ENCODE measurements at regions not wholly inside any gene's neighbourhood (a gene's known extent, or its start where the extent isn't known, plus 50 kb on each side); places are given as distances from the start of the nearest gene placed in this dataset.

DNA sequence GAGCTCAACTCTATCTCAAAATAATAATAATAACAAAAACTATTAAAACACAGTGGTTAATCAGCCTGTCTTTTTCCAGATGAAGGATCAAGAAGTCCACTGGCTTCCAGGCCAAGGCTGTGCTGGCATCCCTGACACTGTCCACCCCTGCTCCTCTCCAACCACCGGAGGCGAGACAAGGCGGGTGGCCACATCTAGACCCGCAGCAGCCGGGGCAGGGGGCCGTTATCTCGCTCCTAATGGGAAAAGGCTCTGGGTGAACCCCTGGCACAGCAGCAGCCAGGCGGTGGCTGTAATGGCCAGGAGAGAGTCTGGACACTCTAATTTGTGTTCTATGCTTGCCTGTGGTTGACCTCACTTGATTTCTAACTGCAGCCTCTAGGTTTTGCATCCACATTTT lies 158.0 kb upstream of the SOX1 start:
- CTCF ChIA-PET = no interaction called here
- Histone ChIP-seq H3K9me3 (no peaks in the 10 kb centered on the region), H3K9ac (no peak overlapping the region), H3K36me3 (replicated peaks in 1 of 2; ENCODE audit: control insufficient read depth in 1 of 2, insufficient read depth in 2 of 2, low read length in 1 of 2) (no peaks in the 10 kb centered on the region), H3K27me3 (ENCODE audit: insufficient read depth) (no peaks in the 10 kb centered on the region; the same call in 1 of the 2 replicates), H3K4me1 (ENCODE audit: control insufficient read depth in 1 of 2, insufficient read depth in 2 of 2, low read depth in 1 of 2, low read length in 1 of 2) (no peaks in the 10 kb centered on the region), H3K4me2 (no peak overlapping the region), H3K79me2 (ENCODE audit: insufficient read depth) (no peaks in the 10 kb centered on the region), H2AFZ (ENCODE audit: low read depth) (no peak overlapping the region), H4K20me1 (ENCODE audit: insufficient read depth) (no peaks in the 10 kb centered on the region), H3F3A (replicated peaks; ENCODE audit: insufficient read depth) (no peaks in the 10 kb centered on the region), H3K27ac (ENCODE audit: low read depth in 2 of 2, low read length in 1 of 2) (no peak overlapping the region), H3K9me2 (no peaks in the 10 kb centered on the region), H3K4me3 (ENCODE audit: low read depth in 2 of 2, low read length in 1 of 2) (no peak overlapping the region)
- POLR2A ChIA-PET = no interaction called here
- TF ChIP-seq EZH2phosphoT487 (IDR thresholded peaks at IDR 0.05; ENCODE audit: borderline replicate concordance, low read depth) (no peak), TCF12 (IDR thresholded peaks at IDR 0.05) (no peak), NFIC (IDR thresholded peaks at IDR 0.05; ENCODE audit: borderline replicate concordance) (no peak), MXI1 (IDR thresholded peaks at IDR 0.05; ENCODE audit: low read depth, low read length) (no peak), RAD21 (IDR thresholded peaks at IDR 0.05; ENCODE audit: low read length) (no peak), PBX3 (IDR thresholded peaks at IDR 0.05) (no peak), GABPA (IDR thresholded peaks at IDR 0.05; ENCODE audit: low read depth) (no peak), SIN3A (IDR thresholded peaks at IDR 0.05; ENCODE audit: borderline replicate concordance, low read depth, low read length) (no peak), RCOR1 (IDR thresholded peaks at IDR 0.05; ENCODE audit: low read length) (no peak)
- TF ChIP-seq, protein P1, sequence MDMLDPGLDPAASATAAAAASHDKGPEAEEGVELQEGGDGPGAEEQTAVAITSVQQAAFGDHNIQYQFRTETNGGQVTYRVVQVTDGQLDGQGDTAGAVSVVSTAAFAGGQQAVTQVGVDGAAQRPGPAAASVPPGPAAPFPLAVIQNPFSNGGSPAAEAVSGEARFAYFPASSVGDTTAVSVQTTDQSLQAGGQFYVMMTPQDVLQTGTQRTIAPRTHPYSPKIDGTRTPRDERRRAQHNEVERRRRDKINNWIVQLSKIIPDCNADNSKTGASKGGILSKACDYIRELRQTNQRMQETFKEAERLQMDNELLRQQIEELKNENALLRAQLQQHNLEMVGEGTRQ (IDR thresholded peaks at IDR 0.05; ENCODE audit: borderline replicate concordance, low read depth, low read length) = no peak
- DNase-seq = no peak
- WGBS (ENCODE audit: low lambda C conversion rate) = no CpG with 5 or more reads among the region's 8 CpGs

GRCh38 chr13:111909501-111909900 lies 157.4 kb upstream of the SOX1 start:
- no peak overlapping the region for H3K4me3 ChIP-seq (ENCODE audit: low read depth in 2 of 2, low read length in 1 of 2)
- CTCF ChIA-PET = no interaction called here
- H3K36me3 ChIP-seq (replicated peaks in 1 of 2; ENCODE audit: control insufficient read depth in 1 of 2, insufficient read depth in 2 of 2, low read length in 1 of 2) = no peaks in the 10 kb centered on the region
- TF ChIP-seq RCOR1 (IDR thresholded peaks at IDR 0.05; ENCODE audit: low read length) = no peak
- TF ChIP-seq GABPA (IDR thresholded peaks at IDR 0.05; ENCODE audit: low read depth) = no peak
- TF ChIP-seq NFIC (IDR thresholded peaks at IDR 0.05; ENCODE audit: borderline replicate concordance) = no peak
- no peak for TF ChIP-seq ELF1 (IDR thresholded peaks at IDR 0.05)
- TF ChIP-seq RXRA (IDR thresholded peaks at IDR 0.05; ENCODE audit: borderline replicate concordance, low read depth) = no peak
- TF ChIP-seq TAF1 (IDR thresholded peaks at IDR 0.05; ENCODE audit: borderline replicate concordance, low read depth, low read length) = no peak
- TF ChIP-seq RFX5 (IDR thresholded peaks at IDR 0.05; ENCODE audit: low read length) = no peak
- TF ChIP-seq FOSL2 (IDR thresholded peaks at IDR 0.05; ENCODE audit: borderline replicate concordance, low read depth) = no peak
- no peak for TF ChIP-seq YY1 (IDR thresholded peaks at IDR 0.05; ENCODE audit: low read depth)
- no peak for TF ChIP-seq CHD2 (IDR thresholded peaks at IDR 0.05; ENCODE audit: low read length, partially characterized antibody)
- TF ChIP-seq POLR2AphosphoS5 (IDR thresholded peaks at IDR 0.05; ENCODE audit: low read depth, low read length) = no peak
- no peak for TF ChIP-seq TCF12 (IDR thresholded peaks at IDR 0.05)
- no peak for TF ChIP-seq FOXM1 (IDR thresholded peaks at IDR 0.05; ENCODE audit: low read depth)
- TF ChIP-seq MEF2A (IDR thresholded peaks at IDR 0.05; ENCODE audit: borderline replicate concordance, low read depth) = no peak
- no peak for TF ChIP-seq TEAD4 (IDR thresholded peaks at IDR 0.05; ENCODE audit: borderline replicate concordance, insufficient read depth)
- no peak for TF ChIP-seq NRF1 (IDR thresholded peaks at IDR 0.05; ENCODE audit: low read depth, low read length)
- TF ChIP-seq SMC3 (IDR thresholded peaks at IDR 0.05; ENCODE audit: low read depth, low read length) = no peak
- H4K20me1 ChIP-seq (ENCODE audit: insufficient read depth) = no peaks in the 10 kb centered on the region
- no peaks in the 10 kb centered on the region for H3K79me2 ChIP-seq (ENCODE audit: insufficient read depth)
- H3K27me3 ChIP-seq (ENCODE audit: insufficient read depth) = no peaks in the 10 kb centered on the region; the same call in 1 of the 2 replicates
- no peak overlapping the region for H2AFZ ChIP-seq (ENCODE audit: low read depth)
- WGBS (ENCODE audit: low lambda C conversion rate) = 13% methylated on average over 12 of the region's 12 CpGs
- H3F3A ChIP-seq (replicated peaks; ENCODE audit: insufficient read depth) = no peaks in the 10 kb centered on the region
- H3K4me1 ChIP-seq (ENCODE audit: control insufficient read depth in 1 of 2, insufficient read depth in 2 of 2, low read depth in 1 of 2, low read length in 1 of 2) = no peaks in the 10 kb centered on the region
- no peak for DNase-seq
- no peaks in the 10 kb centered on the region for H3K9me2 ChIP-seq
- POLR2A ChIA-PET = no interaction called here
- H3K27ac ChIP-seq (ENCODE audit: low read depth in 2 of 2, low read length in 1 of 2) = no peak overlapping the region
- H3K9ac ChIP-seq = no peak overlapping the region
- H3K9me3 ChIP-seq = no peaks in the 10 kb centered on the region
- no peak overlapping the region for H3K4me2 ChIP-seq

All from SK-N-SH (cell line).